ENCODE measurements at regions not wholly inside any gene's neighbourhood (a gene's known extent, or its start where the extent isn't known, plus 50 kb on each side); places are given as distances from the start of the nearest gene placed in this dataset.

- Histone ChIP-seq H3K27me3 (ENCODE audit: insufficient read depth, low read length) (no peaks in the 10 kb centered on the region), H3K9ac (ENCODE audit: low read length) (no peak overlapping the region), H3K9me3 (ENCODE audit: control insufficient read depth in 1 of 2, insufficient read depth in 1 of 2, low read depth in 1 of 2, low read length in 2 of 2) (no peaks in the 10 kb centered on the region), H3K9me2 (ENCODE audit: insufficient read depth) (no peaks in the 10 kb centered on the region), H3K27ac (ENCODE audit: low read depth, low read length) (no peak overlapping the region), H3K36me3 (ENCODE audit: control insufficient read depth in 1 of 2, insufficient read depth in 2 of 2, low read length in 2 of 2) (no peaks in the 10 kb centered on the region), H3K79me2 (ENCODE audit: insufficient read depth, low read length) (no peaks in the 10 kb centered on the region), H3K4me2 (ENCODE audit: low read length) (no peak overlapping the region), H3K4me1 (ENCODE audit: control insufficient read depth in 1 of 2, insufficient read depth in 2 of 2, low read length in 2 of 2) (no peaks in the 10 kb centered on the region), H4K20me1 (ENCODE audit: insufficient read depth) (no peaks in the 10 kb centered on the region), H3K4me3 (replicated peaks in 1 of 2; ENCODE audit: low read depth in 1 of 2, low read length in 2 of 2) (no peak overlapping the region), H2AFZ (ENCODE audit: low read depth, low read length, poor library complexity, severe bottlenecking) (no peak overlapping the region)
- DNase-seq (ENCODE audit: low read depth, low spot score) (no peak), ATAC-seq (no peak)
- TF ChIP-seq, protein P1, sequence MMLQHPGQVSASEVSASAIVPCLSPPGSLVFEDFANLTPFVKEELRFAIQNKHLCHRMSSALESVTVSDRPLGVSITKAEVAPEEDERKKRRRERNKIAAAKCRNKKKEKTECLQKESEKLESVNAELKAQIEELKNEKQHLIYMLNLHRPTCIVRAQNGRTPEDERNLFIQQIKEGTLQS (IDR thresholded peaks at IDR 0.05), result no peak
- CTCF ChIA-PET, result no interaction called here
- POLR2A ChIA-PET, result no interaction called here
- intact Hi-C loops (cut with micrococcal nuclease), result no loop called here
- no TSS peak for BruUV-seq (replicated peaks)
- RAD21 ChIA-PET (ENCODE audit: low non-redundant PET in 1 of 2, low total read pairs in 2 of 2, uncharacterized antibody in 2 of 2, unreplicated experiment in 2 of 2), result no interaction called here
These were observed 163.5 kb downstream of the MBL2 start for GRCh38 chr10:52609071-52609470.

GRCh38 chr10:52609626-52610240 lies 162.9 kb downstream of the MBL2 start:
- intact Hi-C loops (cut with micrococcal nuclease), result no loop called here
- no peaks in the 10 kb centered on the region for H4K20me1 ChIP-seq (ENCODE audit: insufficient read depth)
- no peak overlapping the region for H3K4me3 ChIP-seq (replicated peaks in 1 of 2; ENCODE audit: low read depth in 1 of 2, low read length in 2 of 2)
- H3K9ac ChIP-seq (ENCODE audit: low read length), result no peak overlapping the region
- no peaks in the 10 kb centered on the region for H3K27me3 ChIP-seq (ENCODE audit: insufficient read depth, low read length)
- no peak for DNase-seq (ENCODE audit: low read depth, low spot score)
- H3K36me3 ChIP-seq (ENCODE audit: control insufficient read depth in 1 of 2, insufficient read depth in 2 of 2, low read length in 2 of 2), result no peaks in the 10 kb centered on the region
- ChIA-PET RAD21 (ENCODE audit: low non-redundant PET in 1 of 2, low total read pairs in 2 of 2, uncharacterized antibody in 2 of 2, unreplicated experiment in 2 of 2) (no interaction called here), POLR2A (no interaction called here), CTCF (no interaction called here)
- no peaks in the 10 kb centered on the region for H3K9me2 ChIP-seq (ENCODE audit: insufficient read depth)
- H3K79me2 ChIP-seq (ENCODE audit: insufficient read depth, low read length), result no peaks in the 10 kb centered on the region
- H3K4me2 ChIP-seq (ENCODE audit: low read length), result no peak overlapping the region
- no peak overlapping the region for H3K27ac ChIP-seq (ENCODE audit: low read depth, low read length)
- BruUV-seq (replicated peaks), result no TSS peak
- no peaks in the 10 kb centered on the region for H3K9me3 ChIP-seq (ENCODE audit: control insufficient read depth in 1 of 2, insufficient read depth in 1 of 2, low read depth in 1 of 2, low read length in 2 of 2)
- no peak for ATAC-seq
- H2AFZ ChIP-seq (ENCODE audit: low read depth, low read length, poor library complexity, severe bottlenecking), result no peak overlapping the region
- H3K4me1 ChIP-seq (ENCODE audit: control insufficient read depth in 1 of 2, insufficient read depth in 2 of 2, low read length in 2 of 2), result no peaks in the 10 kb centered on the region
- TF ChIP-seq, protein P2, sequence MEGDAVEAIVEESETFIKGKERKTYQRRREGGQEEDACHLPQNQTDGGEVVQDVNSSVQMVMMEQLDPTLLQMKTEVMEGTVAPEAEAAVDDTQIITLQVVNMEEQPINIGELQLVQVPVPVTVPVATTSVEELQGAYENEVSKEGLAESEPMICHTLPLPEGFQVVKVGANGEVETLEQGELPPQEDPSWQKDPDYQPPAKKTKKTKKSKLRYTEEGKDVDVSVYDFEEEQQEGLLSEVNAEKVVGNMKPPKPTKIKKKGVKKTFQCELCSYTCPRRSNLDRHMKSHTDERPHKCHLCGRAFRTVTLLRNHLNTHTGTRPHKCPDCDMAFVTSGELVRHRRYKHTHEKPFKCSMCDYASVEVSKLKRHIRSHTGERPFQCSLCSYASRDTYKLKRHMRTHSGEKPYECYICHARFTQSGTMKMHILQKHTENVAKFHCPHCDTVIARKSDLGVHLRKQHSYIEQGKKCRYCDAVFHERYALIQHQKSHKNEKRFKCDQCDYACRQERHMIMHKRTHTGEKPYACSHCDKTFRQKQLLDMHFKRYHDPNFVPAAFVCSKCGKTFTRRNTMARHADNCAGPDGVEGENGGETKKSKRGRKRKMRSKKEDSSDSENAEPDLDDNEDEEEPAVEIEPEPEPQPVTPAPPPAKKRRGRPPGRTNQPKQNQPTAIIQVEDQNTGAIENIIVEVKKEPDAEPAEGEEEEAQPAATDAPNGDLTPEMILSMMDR (IDR thresholded peaks at IDR 0.05 in 2 of 3, conservative IDR thresholded peaks at IDR 0.05 in 1 of 3; ENCODE audit: borderline replicate concordance in 1 of 3, insufficient read depth in 1 of 3, low read depth in 2 of 3, low read length in 2 of 3), result no peak
- TF ChIP-seq YY1 (IDR thresholded peaks at IDR 0.05; ENCODE audit: extremely low read depth, insufficient replicate concordance, low read depth, low read length), result no peak
- TF ChIP-seq SRF (IDR thresholded peaks at IDR 0.05; ENCODE audit: low read depth), result no peak
- no peak for TF ChIP-seq ZNF274 (IDR thresholded peaks at IDR 0.05; ENCODE audit: low read depth, low read length)
- no peak for TF ChIP-seq TCF7L2 (IDR thresholded peaks at IDR 0.05; ENCODE audit: borderline replicate concordance, extremely low read depth, insufficient read depth, insufficient read length)
- TF ChIP-seq, protein P3, sequence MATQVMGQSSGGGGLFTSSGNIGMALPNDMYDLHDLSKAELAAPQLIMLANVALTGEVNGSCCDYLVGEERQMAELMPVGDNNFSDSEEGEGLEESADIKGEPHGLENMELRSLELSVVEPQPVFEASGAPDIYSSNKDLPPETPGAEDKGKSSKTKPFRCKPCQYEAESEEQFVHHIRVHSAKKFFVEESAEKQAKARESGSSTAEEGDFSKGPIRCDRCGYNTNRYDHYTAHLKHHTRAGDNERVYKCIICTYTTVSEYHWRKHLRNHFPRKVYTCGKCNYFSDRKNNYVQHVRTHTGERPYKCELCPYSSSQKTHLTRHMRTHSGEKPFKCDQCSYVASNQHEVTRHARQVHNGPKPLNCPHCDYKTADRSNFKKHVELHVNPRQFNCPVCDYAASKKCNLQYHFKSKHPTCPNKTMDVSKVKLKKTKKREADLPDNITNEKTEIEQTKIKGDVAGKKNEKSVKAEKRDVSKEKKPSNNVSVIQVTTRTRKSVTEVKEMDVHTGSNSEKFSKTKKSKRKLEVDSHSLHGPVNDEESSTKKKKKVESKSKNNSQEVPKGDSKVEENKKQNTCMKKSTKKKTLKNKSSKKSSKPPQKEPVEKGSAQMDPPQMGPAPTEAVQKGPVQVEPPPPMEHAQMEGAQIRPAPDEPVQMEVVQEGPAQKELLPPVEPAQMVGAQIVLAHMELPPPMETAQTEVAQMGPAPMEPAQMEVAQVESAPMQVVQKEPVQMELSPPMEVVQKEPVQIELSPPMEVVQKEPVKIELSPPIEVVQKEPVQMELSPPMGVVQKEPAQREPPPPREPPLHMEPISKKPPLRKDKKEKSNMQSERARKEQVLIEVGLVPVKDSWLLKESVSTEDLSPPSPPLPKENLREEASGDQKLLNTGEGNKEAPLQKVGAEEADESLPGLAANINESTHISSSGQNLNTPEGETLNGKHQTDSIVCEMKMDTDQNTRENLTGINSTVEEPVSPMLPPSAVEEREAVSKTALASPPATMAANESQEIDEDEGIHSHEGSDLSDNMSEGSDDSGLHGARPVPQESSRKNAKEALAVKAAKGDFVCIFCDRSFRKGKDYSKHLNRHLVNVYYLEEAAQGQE (IDR thresholded peaks at IDR 0.05; ENCODE audit: low read depth), result no peak
- TF ChIP-seq POLR2A (IDR thresholded peaks at IDR 0.05; ENCODE audit: borderline replicate concordance, extremely low read depth, insufficient read depth, insufficient read length), result no peak
- no peak for TF ChIP-seq CEBPB (IDR thresholded peaks at IDR 0.05; ENCODE audit: low read depth)
- TF ChIP-seq SP1 (IDR thresholded peaks at IDR 0.05; ENCODE audit: low read depth), result no peak
- TF ChIP-seq CBX3 (IDR thresholded peaks at IDR 0.05; ENCODE audit: low read depth), result no peak
- TF ChIP-seq, protein P4, sequence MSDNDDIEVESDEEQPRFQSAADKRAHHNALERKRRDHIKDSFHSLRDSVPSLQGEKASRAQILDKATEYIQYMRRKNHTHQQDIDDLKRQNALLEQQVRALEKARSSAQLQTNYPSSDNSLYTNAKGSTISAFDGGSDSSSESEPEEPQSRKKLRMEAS (IDR thresholded peaks at IDR 0.05), result no peak
- TF ChIP-seq ZFX (IDR thresholded peaks at IDR 0.05), result no peak
- no peak for TF ChIP-seq EZH2phosphoT487 (IDR thresholded peaks at IDR 0.05; ENCODE audit: borderline replicate concordance)
- no peak for TF ChIP-seq RAD21 (IDR thresholded peaks at IDR 0.05; ENCODE audit: low read depth)
- TF ChIP-seq EGR1 (IDR thresholded peaks at IDR 0.05; ENCODE audit: low read depth), result no peak

Data from HCT116 (cell line).